Chondrocyte (in vitro differentiated cells): ENCODE measurements at regions not wholly inside any gene's neighbourhood (a gene's known extent, or its start where the extent isn't known, plus 50 kb on each side); places are given as distances from the start of the nearest gene placed in this dataset.

ENCODE experiments used
- DNase-seq: peaks from one replicate; pipeline ENCODE4 v3.0.0; 2021; ENCODE audit warnings: mixed read lengths, low spot score
- H3K27ac Mint-ChIP-seq: one replicate; pipeline ENCODE4 v1.8.0; 2021; ENCODE audit warnings: mild to moderate bottlenecking, moderate library complexity, mixed read lengths; ENCODE audit not compliant: unreplicated experiment
- H3K27me3 Mint-ChIP-seq: 2 replicates; pipeline ENCODE4 v1.8.0; 2021; ENCODE audit warnings: low read depth, mixed read lengths
- H3K36me3 Mint-ChIP-seq: 2 replicates; pipeline ENCODE4 v1.8.0; 2021; ENCODE audit warnings: low read depth, mixed read lengths
- H3K4me1 Mint-ChIP-seq: 2 replicates; pipeline ENCODE4 v1.8.0; 2021; ENCODE audit warnings: low read depth, mild to moderate bottlenecking, mixed read lengths
- H3K4me3 Mint-ChIP-seq: one replicate; pipeline ENCODE4 v1.8.0; 2021; ENCODE audit warnings: mild to moderate bottlenecking, moderate library complexity, mixed read lengths; ENCODE audit not compliant: unreplicated experiment
- H3K9me3 Mint-ChIP-seq: 2 replicates; pipeline ENCODE4 v1.8.0; 2021; ENCODE audit warnings: low read depth, mixed read lengths
- CTCF ChIP-seq: fragments of 200-600 bp; sonication (generic); IDR thresholded peaks from 2 replicates; pipeline ENCODE4 v1.5.0; 2021; ENCODE audit warnings: antibody characterized with exemption, mild to moderate bottlenecking, moderate library complexity

GRCh38 chr12:77601069-77601468, 229.6 kb upstream of the NAV3 start:
- Mint-ChIP-seq H3K27me3 (peaks cover 28% of the 10 kb centered on the region), H3K4me1 (no peaks in the 10 kb centered on the region), H3K27ac (no peak overlapping the region), H3K36me3 (no peaks in the 10 kb centered on the region), H3K9me3 (peaks cover 2% of the 10 kb centered on the region), H3K4me3 (no peak overlapping the region)
- DNase-seq: no peak
- TF ChIP-seq CTCF: no peak

GRCh38 chr12:77600468-77600843, 230.2 kb upstream of the NAV3 start:
- Mint-ChIP-seq H3K4me3 (no peak overlapping the region), H3K36me3 (no peaks in the 10 kb centered on the region), H3K27me3 (peaks cover 30% of the 10 kb centered on the region), H3K9me3 (peaks cover 2% of the 10 kb centered on the region), H3K4me1 (no peaks in the 10 kb centered on the region), H3K27ac (no peak overlapping the region)
- TF ChIP-seq CTCF: no peak
- DNase-seq: no peak

- Mint-ChIP-seq H3K4me3 (no peak overlapping the region), H3K36me3 (no peaks in the 10 kb centered on the region), H3K9me3 (peaks cover 2% of the 10 kb centered on the region), H3K27me3 (peaks cover 30% of the 10 kb centered on the region), H3K27ac (no peak overlapping the region), H3K4me1 (no peaks in the 10 kb centered on the region)
- no peak for DNase-seq
- no peak for TF ChIP-seq CTCF
Observed at GRCh38 chr12:77599782-77600467, 230.8 kb upstream of the NAV3 start.

GRCh38 chr12:77594366-77594765, 236.3 kb upstream of the NAV3 start:
- TF ChIP-seq CTCF: no peak
- Mint-ChIP-seq H3K36me3 (no peaks in the 10 kb centered on the region), H3K4me3 (no peak overlapping the region), H3K4me1 (no peaks in the 10 kb centered on the region), H3K27ac (no peak overlapping the region), H3K27me3 (peaks cover 15% of the 10 kb centered on the region), H3K9me3 (no peaks in the 10 kb centered on the region)
- DNase-seq: no peak

- DNase-seq: no peak
- no peak overlapping the region for H3K27ac Mint-ChIP-seq
- no peaks in the 10 kb centered on the region for H3K4me1 Mint-ChIP-seq
- TF ChIP-seq CTCF: no peak
- H3K4me3 Mint-ChIP-seq: no peak overlapping the region
- H3K27me3 Mint-ChIP-seq: peaks cover 15% of the 10 kb centered on the region
- H3K36me3 Mint-ChIP-seq: no peaks in the 10 kb centered on the region
- H3K9me3 Mint-ChIP-seq: no peaks in the 10 kb centered on the region
Observed at GRCh38 chr12:77592836-77593235, 237.9 kb upstream of the NAV3 start.
